HepG2 (cell line): ENCODE measurements at regions not wholly inside any gene's neighbourhood (a gene's known extent, or its start where the extent isn't known, plus 50 kb on each side); places are given as distances from the start of the nearest gene placed in this dataset.

ENCODE experiments used
- EEA1 ChIP-seq: sonication (generic); formaldehyde crosslinking; IDR thresholded peaks from 2 replicates; pipeline ENCODE4 v1.5.1; 2020; ENCODE audit warnings: mild to moderate bottlenecking, missing genetic modification reagents, borderline replicate concordance
- HMGXB3 ChIP-seq: sonication (generic); formaldehyde crosslinking; IDR thresholded peaks from 2 replicates; pipeline ENCODE4 v1.4.0; 2020; ENCODE audit warnings: missing genetic modification reagents, borderline replicate concordance
- KMT2A ChIP-seq: sonication (generic); formaldehyde crosslinking; IDR thresholded peaks from 2 replicates; pipeline ENCODE4 v1.4.0; 2020; ENCODE audit warnings: missing genetic modification reagents
- NFKB2 ChIP-seq: sonication (generic); formaldehyde crosslinking; IDR thresholded peaks from 2 replicates; pipeline ENCODE4 v1.4.0; 2020; ENCODE audit warnings: missing genetic modification reagents, borderline replicate concordance
- TBX3 ChIP-seq: fragments of 450-650 bp; IDR thresholded peaks from 2 replicates; pipeline ENCODE4 v1.6.1; 2017; ENCODE audit warnings: antibody characterized with exemption, mild to moderate bottlenecking, inconsistent platforms, borderline replicate concordance
- ZNF607 ChIP-seq: sonication (generic); formaldehyde crosslinking; IDR thresholded peaks from 2 replicates; pipeline ENCODE4 v1.5.1; 2020; ENCODE audit warnings: missing genetic modification reagents, mild to moderate bottlenecking, borderline replicate concordance
- ZNF75D ChIP-seq: sonication (generic); formaldehyde crosslinking; IDR thresholded peaks from 2 replicates; pipeline ENCODE4 v1.8.1; 2023; ENCODE audit warnings: missing genetic modification reagents, mild to moderate bottlenecking, borderline replicate concordance

GRCh38 chr16:21508661-21509436, 90.5 kb upstream of the METTL9 start (continued):
- peak; percentile 10; the same call in 1 of the 2 replicates for TF ChIP-seq EEA1 (CRISPR knock-in tag)
- 0 out of 2 replicates have a peak, but pooled peaks have one; percentile 17 for TF ChIP-seq NFKB2 (CRISPR knock-in tag)
- TF ChIP-seq ZNF607 (CRISPR knock-in tag), result 0 out of 2 replicates have a peak, but pooled peaks have one; percentile 59
- 0 out of 2 replicates have a peak, but pooled peaks have one; percentile 4 for TF ChIP-seq HMGXB3
- TF ChIP-seq TBX3, result 0 out of 2 replicates have a peak, but pooled peaks have one; percentile 9
- peak; percentile 73; the same call in 1 of the 2 replicates for TF ChIP-seq ZNF75D (CRISPR knock-in tag)
- TF ChIP-seq KMT2A (CRISPR knock-in tag), result 0 out of 2 replicates have a peak, but pooled peaks have one; percentile 6
- TF ChIP-seq, all 625 proteins: peak for 35; not testable (repeated sequence) for 590
